ENCODE measurements at regions not wholly inside any gene's neighbourhood (a gene's known extent, or its start where the extent isn't known, plus 50 kb on each side); places are given as distances from the start of the nearest gene placed in this dataset.

- TF ChIP-seq YY1 (IDR thresholded peaks at IDR 0.05; ENCODE audit: insufficient read depth, insufficient read length) (no peak), ZNF274 (IDR thresholded peaks at IDR 0.05; ENCODE audit: low read depth, low read length) (no peak)
Observed at GRCh38 chr12:111174961-111175345, 193.9 kb downstream of the PHETA1 start.
